DMS 273 (cell line): ENCODE measurements at regions not wholly inside any gene's neighbourhood (a gene's known extent, or its start where the extent isn't known, plus 50 kb on each side); places are given as distances from the start of the nearest gene placed in this dataset.
"Not testable (repeated sequence)": the region's sequence is repeated elsewhere in the genome, so short reads cannot be mapped to it uniquely, and the experiment has no call there.

Experiments
- DNase-seq: peaks from one replicate; lab custom pipeline; 2025; ENCODE audit not compliant: unreplicated experiment; lab: John Stamatoyannopoulos, UW

GRCh38 chr6:14883921-14884320 is 361.9 kb upstream of the JARID2 start:
- peak; percentile 44 for DNase-seq

- DNase-seq, result no peak
Observed at GRCh38 chr6:14885498-14885897, 360.4 kb upstream of the JARID2 start.

- DNase-seq, result no peak
Observed at GRCh38 chr6:14887181-14887580, 358.7 kb upstream of the JARID2 start.

GRCh38 chr6:14887986-14888574 is 357.8 kb upstream of the JARID2 start:
- DNase-seq, result no peak

- DNase-seq, result no peak
Observed at GRCh38 chr6:14888575-14889000, 357.3 kb upstream of the JARID2 start.

GRCh38 chr6:14889188-14889587 is 356.7 kb upstream of the JARID2 start:
- DNase-seq, result no peak

GRCh38 chr6:14889611-14890593 is 356.0 kb upstream of the JARID2 start:
- no peak for DNase-seq

- DNase-seq, result not testable (repeated sequence)
Observed at GRCh38 chr6:14891820-14892375, 354.0 kb upstream of the JARID2 start.

- DNase-seq, result no peak
Observed at GRCh38 chr6:14894105-14894504, 351.8 kb upstream of the JARID2 start.

- DNase-seq, result no peak
Observed at GRCh38 chr6:14896475-14896874, 349.4 kb upstream of the JARID2 start.

GRCh38 chr6:14897831-14898230 is 348.0 kb upstream of the JARID2 start:
- no peak for DNase-seq

- not testable (repeated sequence) for DNase-seq
Observed at GRCh38 chr6:14899441-14899840, 346.4 kb upstream of the JARID2 start.

GRCh38 chr6:14900919-14901318 is 344.9 kb upstream of the JARID2 start:
- DNase-seq, result no peak

GRCh38 chr6:14903176-14904038 is 342.5 kb upstream of the JARID2 start:
- DNase-seq, result peak; percentile 55

GRCh38 chr6:14905201-14905600 is 340.7 kb upstream of the JARID2 start:
- no peak for DNase-seq

GRCh38 chr6:14906621-14907020 is 339.2 kb upstream of the JARID2 start:
- no peak for DNase-seq

GRCh38 chr6:14910692-14911547 is 334.9 kb upstream of the JARID2 start:
- no peak for DNase-seq

- no peak for DNase-seq
Observed at GRCh38 chr6:14912226-14912625, 333.6 kb upstream of the JARID2 start.

GRCh38 chr6:14912706-14913105 is 333.2 kb upstream of the JARID2 start:
- no peak for DNase-seq

GRCh38 chr6:14913931-14914330 is 331.9 kb upstream of the JARID2 start:
- DNase-seq, result no peak
